Endothelial cell of umbilical vein (primary cell): ENCODE measurements at regions not wholly inside any gene's neighbourhood (a gene's known extent, or its start where the extent isn't known, plus 50 kb on each side); places are given as distances from the start of the nearest gene placed in this dataset.

Experiments used
- EZH2 ChIP-seq: IDR thresholded peaks from 2 replicates; pipeline ENCODE4 v1.6.1; 2012; ENCODE audit warnings: borderline replicate concordance, low read depth, mild to moderate bottlenecking, moderate library complexity, low read length, inconsistent platforms; ENCODE audit not compliant: severe bottlenecking
- POLR2A ChIP-seq: IDR thresholded peaks from 2 replicates; pipeline ENCODE4 v1.6.1; 2012; ENCODE audit warnings: low read depth, mild to moderate bottlenecking, control low read depth, low read length
- POLR2AphosphoS5 ChIP-seq: IDR thresholded peaks from 2 replicates; pipeline ENCODE4 v1.6.1; 2012; ENCODE audit warnings: low read depth, mild to moderate bottlenecking, control low read depth, low read length, moderate library complexity; ENCODE audit not compliant: insufficient read depth
- TF ChIP-seq, protein P1 (sequence below), 2 donors: IDR thresholded peaks; 1 replicate in 1 of 2; 2 replicates in 1 of 2; pipeline ENCODE4 v1.5.1; 2011; ENCODE audit warnings: low read length in 2 of 2, mild to moderate bottlenecking in 2 of 2, moderate library complexity in 2 of 2, control low read depth in 1 of 2, inconsistent platforms in 1 of 2, low read depth in 1 of 2; ENCODE audit not compliant: insufficient read depth in 1 of 2; ENCODE audit errors: extremely low read depth in 1 of 2
- TF ChIP-seq, protein P2 (sequence below): IDR thresholded peaks from 2 replicates; pipeline ENCODE4 v1.6.1; 2011; ENCODE audit not compliant: insufficient read depth, insufficient read length

DNA sequence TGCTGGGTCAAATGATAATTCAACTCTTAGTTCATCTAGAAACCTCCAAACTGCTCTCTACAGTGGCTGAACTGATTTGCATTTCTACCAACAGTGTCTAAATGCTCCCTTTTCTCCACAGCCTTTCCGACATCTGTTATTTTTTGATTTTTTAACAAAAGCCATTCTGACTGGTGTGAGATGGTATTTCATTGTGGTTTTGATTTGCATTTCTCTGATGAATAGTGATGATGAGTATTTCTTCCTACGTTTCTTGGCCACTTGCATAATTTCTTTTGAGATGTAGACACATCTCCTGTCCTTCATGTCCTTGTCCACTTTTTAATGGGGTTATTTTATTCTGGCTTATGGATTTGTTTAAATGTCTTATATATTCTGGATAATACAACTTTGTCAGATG lies 298.2 kb upstream of the ARSJ start:
- TF ChIP-seq, protein P1, sequence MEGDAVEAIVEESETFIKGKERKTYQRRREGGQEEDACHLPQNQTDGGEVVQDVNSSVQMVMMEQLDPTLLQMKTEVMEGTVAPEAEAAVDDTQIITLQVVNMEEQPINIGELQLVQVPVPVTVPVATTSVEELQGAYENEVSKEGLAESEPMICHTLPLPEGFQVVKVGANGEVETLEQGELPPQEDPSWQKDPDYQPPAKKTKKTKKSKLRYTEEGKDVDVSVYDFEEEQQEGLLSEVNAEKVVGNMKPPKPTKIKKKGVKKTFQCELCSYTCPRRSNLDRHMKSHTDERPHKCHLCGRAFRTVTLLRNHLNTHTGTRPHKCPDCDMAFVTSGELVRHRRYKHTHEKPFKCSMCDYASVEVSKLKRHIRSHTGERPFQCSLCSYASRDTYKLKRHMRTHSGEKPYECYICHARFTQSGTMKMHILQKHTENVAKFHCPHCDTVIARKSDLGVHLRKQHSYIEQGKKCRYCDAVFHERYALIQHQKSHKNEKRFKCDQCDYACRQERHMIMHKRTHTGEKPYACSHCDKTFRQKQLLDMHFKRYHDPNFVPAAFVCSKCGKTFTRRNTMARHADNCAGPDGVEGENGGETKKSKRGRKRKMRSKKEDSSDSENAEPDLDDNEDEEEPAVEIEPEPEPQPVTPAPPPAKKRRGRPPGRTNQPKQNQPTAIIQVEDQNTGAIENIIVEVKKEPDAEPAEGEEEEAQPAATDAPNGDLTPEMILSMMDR (IDR thresholded peaks at IDR 0.05; ENCODE audit: extremely low read depth in 1 of 2, insufficient read depth in 1 of 2, low read depth in 1 of 2, low read length in 2 of 2), result no peak
- TF ChIP-seq POLR2AphosphoS5 (no peak), POLR2A (no peak), EZH2 (no peak)
- TF ChIP-seq, protein P2, sequence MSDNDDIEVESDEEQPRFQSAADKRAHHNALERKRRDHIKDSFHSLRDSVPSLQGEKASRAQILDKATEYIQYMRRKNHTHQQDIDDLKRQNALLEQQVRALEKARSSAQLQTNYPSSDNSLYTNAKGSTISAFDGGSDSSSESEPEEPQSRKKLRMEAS, result no peak
